A673 (cell line): ENCODE measurements at regions not wholly inside any gene's neighbourhood (a gene's known extent, or its start where the extent isn't known, plus 50 kb on each side); places are given as distances from the start of the nearest gene placed in this dataset.

Experiments used
- CTCF ChIP-seq: fragments of 300-800, 200-600 bp; sonication (generic); conservative IDR thresholded peaks from 2 replicates; pipeline ENCODE4 v1.5.1; 2017; ENCODE audit warnings: low read depth, mild to moderate bottlenecking, antibody characterized with exemption, low read length, moderate library complexity, mixed read lengths
- EZH2 ChIP-seq: fragments of 200-600 bp; sonication (generic); IDR thresholded peaks from 2 replicates; pipeline ENCODE4 v1.6.1; 2017; ENCODE audit warnings: borderline replicate concordance, low read depth, mild to moderate bottlenecking, mixed read lengths, antibody characterized with exemption, low read length; ENCODE audit not compliant: poor library complexity, severe bottlenecking

GRCh38 chr1:191140038-191140437 is 662.4 kb upstream of the BRINP3 start:
- TF ChIP-seq EZH2 (no peak), CTCF (no peak)
